GM19463 (cell line): ENCODE measurements at regions not wholly inside any gene's neighbourhood (a gene's known extent, or its start where the extent isn't known, plus 50 kb on each side); places are given as distances from the start of the nearest gene placed in this dataset.
"Not testable (repeated sequence)": the region's sequence is repeated elsewhere in the genome, so short reads cannot be mapped to it uniquely, and the experiment has no call there.

Experiments used
- ATAC-seq: cut with Tn5 transposase; IDR thresholded peaks from one replicate; pipeline ENCODE4 v1.9.1; 2021; ENCODE audit warnings: mild to moderate bottlenecking, moderate library complexity; ENCODE audit not compliant: unreplicated experiment

- no peak for ATAC-seq
Measured at GRCh38 chrX:110965409-110966090, 130.4 kb upstream of the PAK3 start.

GRCh38 chrX:110964786-110965185, 131.2 kb upstream of the PAK3 start:
- no peak for ATAC-seq

- no peak for ATAC-seq
Measured at GRCh38 chrX:110962451-110962850, 133.5 kb upstream of the PAK3 start.

DNA sequence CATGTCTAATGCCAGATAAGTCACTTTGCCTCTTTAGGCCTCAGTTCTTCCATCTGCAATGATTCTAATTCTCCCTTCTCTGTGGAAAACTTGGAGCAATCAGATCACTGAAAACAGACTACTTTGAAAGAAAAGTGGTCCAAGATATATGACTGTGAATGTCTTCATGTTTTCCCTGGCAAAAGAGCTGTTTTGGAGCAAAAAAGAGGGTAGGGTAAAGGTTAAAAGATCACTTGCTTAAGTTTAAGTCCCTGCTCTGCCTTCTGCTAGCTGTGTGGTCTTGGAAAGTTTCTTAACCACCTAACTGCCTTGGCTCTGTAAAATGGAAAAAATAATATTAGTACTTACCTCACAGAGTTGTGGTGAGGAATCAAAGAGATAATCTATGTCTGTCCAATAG, 140.3 kb upstream of the PAK3 start:
- ATAC-seq, result no peak

- no peak for ATAC-seq
Measured at GRCh38 chrX:110954428-110955100, 141.4 kb upstream of the PAK3 start.

- ATAC-seq, result no peak
Measured at GRCh38 chrX:110951472-110952269, 144.3 kb upstream of the PAK3 start.

- no peak for ATAC-seq
Measured at GRCh38 chrX:110944751-110945675, 149.4 kb upstream of the CHRDL1 start.

- ATAC-seq, result no peak
Measured at GRCh38 chrX:110944311-110944750, 148.7 kb upstream of the CHRDL1 start.

- no peak for ATAC-seq
Measured at GRCh38 chrX:110941906-110942305, 146.3 kb upstream of the CHRDL1 start.

GRCh38 chrX:110938977-110939732, 143.5 kb upstream of the CHRDL1 start:
- ATAC-seq, result no peak

DNA sequence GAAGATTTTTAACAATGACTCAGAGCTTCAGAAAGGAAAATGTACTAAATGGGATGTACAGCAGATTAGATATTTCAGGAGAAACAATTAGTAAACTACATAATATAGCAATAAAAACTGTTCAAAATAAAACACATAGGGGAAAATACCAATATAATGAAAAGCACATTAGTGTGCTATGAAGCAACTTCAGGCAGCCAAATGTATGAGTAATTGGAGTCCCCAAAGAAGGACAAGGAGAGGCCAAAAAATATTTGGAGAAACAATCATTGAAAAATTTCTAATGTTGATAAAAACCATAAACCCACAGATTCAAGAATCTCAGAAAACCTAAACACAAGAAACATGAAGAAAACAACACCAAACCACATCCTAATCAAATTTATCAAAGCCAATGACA, 129.3 kb upstream of the CHRDL1 start:
- ATAC-seq, result no peak

DNA sequence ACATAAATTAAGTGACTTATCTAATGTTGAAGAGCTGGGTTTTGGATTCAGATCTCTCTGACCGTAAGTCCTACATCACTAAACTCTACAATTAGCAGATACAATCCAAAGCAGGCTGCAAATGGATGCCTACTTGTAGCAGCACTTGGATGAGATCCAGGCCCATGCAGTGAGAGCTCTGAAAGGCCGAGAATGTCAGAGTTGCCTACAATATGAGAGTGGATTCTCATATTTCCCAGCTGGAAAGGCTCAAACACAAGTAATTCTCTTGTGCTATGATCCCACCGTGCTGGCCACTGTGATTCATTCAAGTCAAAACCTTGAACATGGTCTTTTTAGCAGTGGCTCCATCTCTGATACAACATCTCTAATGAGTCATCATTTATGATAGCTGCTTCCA, 125.4 kb upstream of the CHRDL1 start:
- no peak for ATAC-seq

DNA sequence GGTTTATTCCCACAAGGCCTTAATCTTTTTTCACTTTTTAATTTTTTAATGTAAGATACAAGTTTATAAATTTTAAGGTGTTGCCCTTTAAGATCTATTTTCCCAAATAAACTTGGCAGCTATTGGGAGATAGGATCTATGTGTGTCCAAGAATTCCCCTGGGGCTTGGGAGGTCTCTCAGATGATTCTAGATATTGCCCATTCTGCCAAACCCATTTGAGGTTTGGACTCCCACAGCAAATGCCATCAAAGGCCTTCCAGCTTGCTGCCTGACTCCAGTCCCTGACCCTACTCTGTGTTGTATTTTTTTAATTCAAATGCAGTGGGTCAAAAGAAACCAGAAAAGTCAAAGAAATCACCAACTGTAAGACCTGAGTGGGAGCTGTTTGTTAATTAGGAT, 120.0 kb upstream of the CHRDL1 start:
- no peak for ATAC-seq

DNA sequence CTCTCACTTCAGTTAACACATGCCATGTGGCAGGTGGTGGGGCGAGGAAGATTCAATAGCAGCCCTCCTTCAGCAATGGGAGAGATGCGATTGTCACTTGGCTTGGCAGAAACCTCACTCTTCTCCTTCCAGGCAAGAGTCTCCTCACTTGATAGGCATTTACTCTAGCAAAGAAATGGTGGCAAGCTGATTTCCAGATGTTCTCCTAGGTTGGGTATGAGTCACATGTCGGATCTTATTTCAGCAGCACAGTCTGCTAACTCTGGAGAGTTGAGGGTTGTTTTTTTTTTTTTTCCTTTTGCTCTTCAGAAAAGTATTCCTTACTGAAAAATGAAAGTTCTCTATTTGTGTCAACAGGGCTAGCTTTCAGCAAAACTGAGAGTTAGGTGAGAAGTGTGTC, 119.5 kb upstream of the CHRDL1 start:
- no peak for ATAC-seq

- no peak for ATAC-seq
Measured at GRCh38 chrX:110914281-110914680, 118.7 kb upstream of the CHRDL1 start.

DNA sequence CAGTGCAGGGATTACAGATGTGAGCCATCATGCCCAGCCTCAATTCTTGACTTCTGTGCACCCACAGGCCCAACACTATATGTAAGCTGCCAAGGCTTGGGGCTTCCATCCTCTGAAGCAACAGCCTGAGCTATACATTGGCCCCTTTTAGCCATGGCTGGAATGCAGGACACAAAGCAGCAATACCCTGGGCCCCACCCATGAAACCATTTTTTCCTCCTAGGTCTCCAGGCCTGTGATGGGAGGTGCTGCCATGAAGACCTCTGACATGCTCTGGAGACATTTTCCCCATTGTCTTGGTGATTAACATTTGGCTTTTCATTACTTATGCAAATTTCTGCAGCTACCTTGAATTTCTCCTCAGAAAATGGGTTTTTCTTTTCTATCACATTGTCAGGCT, 109.1 kb upstream of the CHRDL1 start:
- ATAC-seq, result not testable (repeated sequence)

DNA sequence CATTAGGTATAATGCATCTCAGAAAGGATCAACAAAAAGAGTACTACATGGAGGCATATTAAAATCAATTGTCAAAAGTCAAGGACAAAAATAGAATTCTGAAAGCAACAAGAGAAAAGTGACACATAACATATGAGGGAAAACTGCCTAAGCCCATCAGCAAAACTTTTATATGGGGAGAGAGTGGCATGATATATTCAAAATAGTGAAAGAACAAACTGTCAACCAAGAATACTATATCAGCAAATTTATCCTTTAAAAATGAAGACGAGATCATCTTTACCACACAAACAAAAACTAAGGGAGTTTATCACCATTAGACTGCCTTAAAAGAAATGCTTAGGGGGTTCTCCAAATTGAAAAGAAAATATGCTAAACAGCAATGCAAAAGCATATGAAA, 86.4 kb upstream of the CHRDL1 start:
- no peak for ATAC-seq

DNA sequence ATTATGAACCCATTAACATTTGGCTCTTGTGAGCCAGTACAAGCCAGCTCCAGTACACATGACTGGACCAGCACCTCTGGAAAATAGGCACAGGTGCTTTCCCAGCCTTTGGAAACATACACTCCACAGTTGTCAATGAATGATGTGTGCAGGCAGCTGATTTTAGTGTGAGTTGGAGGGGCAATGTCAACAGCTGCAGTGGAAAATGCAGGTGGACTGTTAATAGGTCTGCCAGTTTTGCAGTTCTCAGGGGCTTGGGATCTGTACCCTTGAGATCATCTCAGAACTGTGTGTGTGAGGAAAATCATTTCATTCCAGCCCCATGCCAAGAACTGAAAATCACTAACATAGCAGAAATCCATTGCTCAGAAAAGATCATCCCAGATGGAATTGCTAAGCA, 81.7 kb upstream of the CHRDL1 start:
- no peak for ATAC-seq

DNA sequence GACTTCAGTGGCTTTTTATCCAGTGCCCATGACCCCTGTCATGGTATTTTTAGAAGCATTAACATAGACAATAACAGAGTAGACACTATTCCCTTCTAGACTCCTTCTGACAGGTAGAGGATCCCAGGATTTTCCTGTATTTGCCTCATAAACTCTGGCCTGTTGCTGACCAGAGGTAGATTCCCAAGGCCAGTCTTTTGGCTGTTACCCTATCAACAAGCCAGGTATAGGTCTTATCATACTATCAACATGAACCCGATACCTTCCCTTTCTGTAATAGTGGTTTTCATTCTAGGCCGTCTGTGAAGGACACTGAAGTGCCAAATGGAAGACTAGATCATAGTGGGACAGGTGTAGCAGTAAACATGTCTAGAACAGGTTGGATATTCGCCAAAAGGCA, 76.2 kb upstream of the CHRDL1 start:
- no peak for ATAC-seq

- ATAC-seq, result no peak
Measured at GRCh38 chrX:110866421-110866820, 70.8 kb upstream of the CHRDL1 start.
